ENCODE measurements at regions not wholly inside any gene's neighbourhood (a gene's known extent, or its start where the extent isn't known, plus 50 kb on each side); places are given as distances from the start of the nearest gene placed in this dataset.

- H4K20me1 ChIP-seq (ENCODE audit: insufficient read depth) = no peaks in the 10 kb centered on the region
- H3K27ac ChIP-seq (ENCODE audit: low read depth in 2 of 2, low read length in 1 of 2) = no peak overlapping the region
- no peak overlapping the region for H3K9ac ChIP-seq
- no CpG with 5 or more reads among the region's 3 CpGs for WGBS (ENCODE audit: low lambda C conversion rate)
- H3K9me2 ChIP-seq = no peaks in the 10 kb centered on the region
- no peaks in the 10 kb centered on the region for H3F3A ChIP-seq (replicated peaks; ENCODE audit: insufficient read depth)
- no peaks in the 10 kb centered on the region for H3K9me3 ChIP-seq
- POLR2A ChIA-PET = no interaction called here
- CTCF ChIA-PET = interaction anchor here (2.3 kb wide), 1 partner anchor 11 kb away, joined by 5 read pairs; no protein-coding TSS in a partner anchor
- H3K4me2 ChIP-seq = no peak overlapping the region
- no peaks in the 10 kb centered on the region for H3K4me1 ChIP-seq (ENCODE audit: control insufficient read depth in 1 of 2, insufficient read depth in 2 of 2, low read depth in 1 of 2, low read length in 1 of 2)
- H2AFZ ChIP-seq (ENCODE audit: low read depth) = no peak overlapping the region
- TF ChIP-seq RXRA (IDR thresholded peaks at IDR 0.05; ENCODE audit: borderline replicate concordance, low read depth) (no peak), NFIC (IDR thresholded peaks at IDR 0.05; ENCODE audit: borderline replicate concordance) (no peak), PBX3 (IDR thresholded peaks at IDR 0.05) (no peak), ELF1 (IDR thresholded peaks at IDR 0.05) (no peak), TCF12 (IDR thresholded peaks at IDR 0.05) (no peak), GATA2 (CRISPR knock-in tag; IDR thresholded peaks at IDR 0.05) (no peak), JUND (IDR thresholded peaks at IDR 0.05) (no peak), REST (IDR thresholded peaks at IDR 0.05; ENCODE audit: low read depth, low read length) (no peak), EP300 (IDR thresholded peaks at IDR 0.05; ENCODE audit: borderline replicate concordance in 1 of 2, low read depth in 1 of 2, low read length in 1 of 2) (no peak), YY1 (IDR thresholded peaks at IDR 0.05; ENCODE audit: low read depth) (no peak), RFX5 (IDR thresholded peaks at IDR 0.05; ENCODE audit: low read length) (no peak), FOXM1 (IDR thresholded peaks at IDR 0.05; ENCODE audit: low read depth) (no peak), CHD2 (IDR thresholded peaks at IDR 0.05; ENCODE audit: low read length, partially characterized antibody) (no peak), FOXJ3 (CRISPR knock-in tag; IDR thresholded peaks at IDR 0.05) (no peak), SIN3A (IDR thresholded peaks at IDR 0.05; ENCODE audit: borderline replicate concordance, low read depth, low read length) (no peak), RAD21 (IDR thresholded peaks at IDR 0.05; ENCODE audit: low read length) (no peak), SMC3 (IDR thresholded peaks at IDR 0.05; ENCODE audit: low read depth, low read length) (no peak), RCOR1 (IDR thresholded peaks at IDR 0.05; ENCODE audit: low read length) (no peak), MAX (IDR thresholded peaks at IDR 0.05; ENCODE audit: low read depth) (no peak)
- H3K36me3 ChIP-seq (replicated peaks in 1 of 2; ENCODE audit: control insufficient read depth in 1 of 2, insufficient read depth in 2 of 2, low read length in 1 of 2) = no peaks in the 10 kb centered on the region
- DNase-seq = no peak
- no peaks in the 10 kb centered on the region for H3K79me2 ChIP-seq (ENCODE audit: insufficient read depth)
- H3K4me3 ChIP-seq (ENCODE audit: low read depth in 2 of 2, low read length in 1 of 2) = no peak overlapping the region
- H3K27me3 ChIP-seq (ENCODE audit: insufficient read depth) = no peaks in the 10 kb centered on the region
Observed at GRCh38 chr2:57528499-57528898, 518.1 kb upstream of the VRK2 start.
